Endothelial cell of umbilical vein (primary cell): ENCODE measurements at regions not wholly inside any gene's neighbourhood (a gene's known extent, or its start where the extent isn't known, plus 50 kb on each side); places are given as distances from the start of the nearest gene placed in this dataset.

Source experiments
- BruUV-seq: library from RNA; stranded (reverse); fragments of 400-500 nt; replicated peaks from 2 replicates; lab custom pipeline; 2021; lab: Mats Ljungman, UMichigan
- CTCF ChIA-PET: fragments of 300-600, 350-600 bp; sonication (Branson Sonifier 250); formaldehyde crosslinking; loops from one replicate; lab custom pipeline; 2021; ENCODE audit warnings: antibody characterized with exemption, inconsistent platforms; lab: Charles Lee
- POLR2A ChIA-PET: fragments of 300-600, 350-600 bp; sonication (Branson Sonifier 250); formaldehyde crosslinking; loops from one replicate; lab custom pipeline; 2021; ENCODE audit warnings: antibody characterized with exemption, inconsistent platforms; lab: Charles Lee
- DNase-seq: peaks from one replicate; pipeline ENCODE4 v3.0.0-alpha.2; 2011; ENCODE audit warnings: low read depth, low spot score
- FAIRE-seq: peaks from 2 replicates; lab custom pipeline; 2011; peaks lifted over from hg19 to GRCh38; lab: Jason Lieb, UNC
- H2AFZ ChIP-seq: 2 replicates; pipeline ENCODE4 v1.6.0; 2012; ENCODE audit warnings: low read depth, low read length, control low read depth, inconsistent platforms
- H3K27ac ChIP-seq: 2 replicates; pipeline ENCODE4 v1.5.1; 2011; ENCODE audit warnings: low read depth, mild to moderate bottlenecking, control low read depth, low read length, moderate library complexity; ENCODE audit not compliant: insufficient read depth
- H3K27me3 ChIP-seq, 2 experiments: 2 replicates each; pipeline versions ENCODE4 v1.6.0 to v1.6.1; 2011; ENCODE audit warnings: low read length in 2 of 2, mixed read lengths in 1 of 2; ENCODE audit not compliant: control insufficient read depth in 2 of 2, insufficient read depth in 2 of 2
- H3K36me3 ChIP-seq, 2 experiments: 2 replicates in 1 of 2; 3 replicates in 1 of 2; pipeline ENCODE4 v1.5.1; 2011; ENCODE audit warnings: low read length in 2 of 2, mild to moderate bottlenecking in 1 of 2, moderate library complexity in 1 of 2; ENCODE audit not compliant: control insufficient read depth in 2 of 2, insufficient read depth in 2 of 2; ENCODE audit errors: extremely low read depth in 1 of 2
- H3K4me1 ChIP-seq: 3 replicates; pipeline ENCODE4 v1.5.1; 2011; ENCODE audit warnings: mild to moderate bottlenecking, low read length; ENCODE audit not compliant: control insufficient read depth, insufficient read depth; ENCODE audit errors: extremely low read depth
- H3K4me2 ChIP-seq: 2 replicates; pipeline ENCODE4 v1.6.1; 2011; ENCODE audit warnings: low read length, control low read depth, mixed read lengths; ENCODE audit not compliant: insufficient read depth
- H3K4me3 ChIP-seq, 3 experiments: fragments of 200-600 bp in 1 of 3; sonication (generic), shearing (Covaris generic) in 1 of 3; replicated peaks in 1 of 3; 2 replicates each; pipeline ENCODE4 v1.5.1; 2011 to 2016; ENCODE audit warnings: control low read depth in 3 of 3, low read length in 3 of 3, mild to moderate bottlenecking in 2 of 3, inconsistent platforms in 1 of 3, low read depth in 1 of 3, moderate library complexity in 1 of 3; ENCODE audit not compliant: insufficient read depth in 1 of 3
- H3K79me2 ChIP-seq: 2 replicates; pipeline ENCODE4 v1.6.0; 2012; ENCODE audit warnings: low read length, inconsistent platforms; ENCODE audit not compliant: control insufficient read depth, insufficient read depth
- H3K9ac ChIP-seq: replicated peaks from 2 replicates; pipeline ENCODE3; 2011; ENCODE audit warnings: low read length, control low read depth; ENCODE audit not compliant: insufficient read depth; ENCODE audit errors: extremely low read depth
- H3K9me1 ChIP-seq: replicated peaks from 3 replicates; pipeline ENCODE4 v1.6.0; 2011; ENCODE audit warnings: mild to moderate bottlenecking, low read length; ENCODE audit not compliant: control insufficient read depth, insufficient read depth; ENCODE audit errors: extremely low read depth
- H3K9me3 ChIP-seq: replicated peaks from 2 replicates; pipeline ENCODE4 v1.5.1; 2012; ENCODE audit warnings: low read length, inconsistent platforms; ENCODE audit not compliant: control insufficient read depth, insufficient read depth
- H4K20me1 ChIP-seq: replicated peaks from 2 replicates; pipeline ENCODE3; 2011; ENCODE audit warnings: mild to moderate bottlenecking, low read length; ENCODE audit not compliant: control insufficient read depth, insufficient read depth; ENCODE audit errors: extremely low read depth
- FOS ChIP-seq: IDR thresholded peaks from 2 replicates; pipeline ENCODE4 v1.6.1; 2011; ENCODE audit warnings: mild to moderate bottlenecking, low read length, moderate library complexity, borderline replicate concordance; ENCODE audit not compliant: insufficient read depth
- dilution Hi-C: fragments of 300-500 bp; cut with MboI; formaldehyde crosslinking; loops from one replicate; pipeline ENCODE4 v1.15.0; 2019; ENCODE audit warnings: low sequenced_read_pairs; ENCODE audit not compliant: extremely low pct_ligation_motif_present
- intact Hi-C: fragments of 100-400 bp; cut with micrococcal nuclease; formaldehyde crosslinking; loops from one replicate; pipeline ENCODE4 v1.10.0; 2022
- TF ChIP-seq, protein P1 (sequence below): IDR thresholded peaks from 2 replicates; pipeline ENCODE4 v1.6.1; 2011; ENCODE audit not compliant: insufficient read depth, insufficient read length

DNA sequence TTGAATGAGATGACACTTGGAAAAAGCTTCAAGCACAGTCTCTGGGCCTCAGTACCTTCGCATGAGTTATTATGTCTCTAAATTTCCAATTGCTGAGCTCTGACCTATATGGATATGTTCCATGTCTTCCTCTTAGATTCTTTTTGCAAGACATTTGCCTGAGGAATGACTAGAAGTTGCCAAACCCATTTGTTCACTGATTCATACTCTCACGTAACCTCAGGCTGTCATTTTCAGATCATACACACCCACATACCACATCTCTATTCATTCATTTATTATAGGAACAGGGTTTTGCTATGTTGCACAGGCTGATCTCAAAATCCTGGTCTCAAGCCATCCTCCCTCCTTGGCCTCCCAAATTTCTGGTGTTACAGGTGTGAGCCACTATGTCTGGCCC, 2137.1 kb upstream of the TENM3 start:
- Histone ChIP-seq H2AFZ (no peak overlapping the region), H4K20me1 (no peaks in the 10 kb centered on the region), H3K27ac (no peak overlapping the region), H3K27me3 (no peaks in the 10 kb centered on the region), H3K36me3 (no peaks in the 10 kb centered on the region), H3K4me3 (no peak overlapping the region), H3K9ac (no peak overlapping the region), H3K79me2 (no peaks in the 10 kb centered on the region), H3K9me1 (no peaks in the 10 kb centered on the region), H3K9me3 (peaks cover 6% of the 10 kb centered on the region), H3K4me2 (no peak overlapping the region), H3K4me1 (no peaks in the 10 kb centered on the region)
- FAIRE-seq (no peak), DNase-seq (no peak)
- POLR2A ChIA-PET, result no interaction called here
- BruUV-seq, result no TSS peak
- intact Hi-C loops, result no loop called here
- TF ChIP-seq, protein P1, sequence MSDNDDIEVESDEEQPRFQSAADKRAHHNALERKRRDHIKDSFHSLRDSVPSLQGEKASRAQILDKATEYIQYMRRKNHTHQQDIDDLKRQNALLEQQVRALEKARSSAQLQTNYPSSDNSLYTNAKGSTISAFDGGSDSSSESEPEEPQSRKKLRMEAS, result no peak
- CTCF ChIA-PET, result no interaction called here
- dilution Hi-C loops, result no loop called here

DNA sequence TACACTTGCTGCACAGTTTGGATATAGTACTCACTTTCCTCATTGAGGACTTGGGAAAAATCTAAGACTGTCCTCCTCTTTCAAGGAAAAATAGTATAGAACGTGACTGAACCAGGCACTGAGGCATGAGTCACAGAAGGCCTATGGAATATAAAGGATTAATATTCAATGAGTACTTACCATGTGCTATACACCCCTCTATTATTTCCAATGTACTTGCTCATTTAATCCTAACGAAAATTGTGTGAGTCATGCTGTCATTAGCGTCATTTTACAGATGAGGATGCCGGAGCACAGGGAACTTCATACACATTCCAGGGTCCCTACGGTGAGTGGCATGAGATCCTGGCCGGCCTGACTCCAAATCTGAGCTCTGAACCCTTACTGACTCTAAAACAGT, 2136.2 kb upstream of the TENM3 start:
- FAIRE-seq (no peak), DNase-seq (no peak)
- Histone ChIP-seq H3K9me1 (no peaks in the 10 kb centered on the region), H4K20me1 (no peaks in the 10 kb centered on the region), H3K4me2 (no peak overlapping the region), H3K27me3 (no peaks in the 10 kb centered on the region), H3K9ac (no peak overlapping the region), H3K4me1 (no peaks in the 10 kb centered on the region), H3K36me3 (no peaks in the 10 kb centered on the region), H3K79me2 (no peaks in the 10 kb centered on the region), H3K9me3 (peaks cover 5% of the 10 kb centered on the region), H3K27ac (no peak overlapping the region), H3K4me3 (no peak overlapping the region), H2AFZ (no peak overlapping the region)
- ChIA-PET CTCF (no interaction called here), POLR2A (no interaction called here)
- intact Hi-C loops, result no loop called here
- dilution Hi-C loops, result no loop called here
- no TSS peak for BruUV-seq
- no peak for TF ChIP-seq FOS
- TF ChIP-seq, protein P1, result no peak
